Karpas-422 (cell line): ENCODE measurements at regions not wholly inside any gene's neighbourhood (a gene's known extent, or its start where the extent isn't known, plus 50 kb on each side); places are given as distances from the start of the nearest gene placed in this dataset.

Experiments
- DNase-seq: peaks from one replicate; pipeline ENCODE4 v3.0.0-alpha.2; 2015
- H2AFZ ChIP-seq: fragments of 200-600 bp; sonication (generic); 2 replicates; pipeline ENCODE4 v1.6.1; 2014; ENCODE audit warnings: antibody characterized with exemption, low read length, mixed read lengths
- H3K27ac ChIP-seq: fragments of 200-600 bp; sonication (generic); 2 replicates; pipeline ENCODE4 v1.5.1; 2014; ENCODE audit warnings: mild to moderate bottlenecking, low read length, moderate library complexity
- H3K27me3 ChIP-seq: fragments of 200-600 bp; sonication (generic); 2 replicates; pipeline ENCODE4 v1.6.1; 2014; ENCODE audit warnings: low read length, mixed read lengths
- H3K36me3 ChIP-seq: fragments of 200-600 bp; sonication (generic); 2 replicates; pipeline ENCODE4 v1.6.1; 2014; ENCODE audit warnings: low read length, mixed read lengths; ENCODE audit not compliant: insufficient read depth
- H3K4me1 ChIP-seq: fragments of 200-600 bp; sonication (generic); 2 replicates; pipeline ENCODE4 v1.6.1; 2014; ENCODE audit warnings: mild to moderate bottlenecking, low read length, mixed read lengths
- H3K4me2 ChIP-seq: fragments of 200-600 bp; sonication (generic); 2 replicates; pipeline ENCODE4 v1.6.1; 2014; ENCODE audit warnings: low read length, low read depth, mild to moderate bottlenecking; ENCODE audit not compliant: poor library complexity, severe bottlenecking
- H3K4me3 ChIP-seq: fragments of 200-600 bp; sonication (generic); 2 replicates; pipeline ENCODE4 v1.5.1; 2014; ENCODE audit warnings: mild to moderate bottlenecking, antibody characterized with exemption, low read length, mixed read lengths
- H3K79me2 ChIP-seq: fragments of 200-600 bp; sonication (generic); 2 replicates; pipeline ENCODE4 v1.6.1; 2014; ENCODE audit warnings: mild to moderate bottlenecking, low read length, mixed read lengths
- H3K9ac ChIP-seq: fragments of 200-600 bp; sonication (generic); 2 replicates; pipeline ENCODE4 v1.6.0; 2014; ENCODE audit warnings: low read length
- H3K9me2 ChIP-seq: fragments of 200-600 bp; sonication (generic), shearing (Covaris generic); replicated peaks from 2 replicates; pipeline ENCODE4 v1.6.0; 2014; ENCODE audit warnings: mild to moderate bottlenecking, low read length, moderate library complexity; ENCODE audit not compliant: insufficient read depth
- H3K9me3 ChIP-seq: fragments of 300-700, 200-600 bp; sonication (generic); 2 replicates; pipeline ENCODE4 v1.6.1; 2014; ENCODE audit warnings: low read length, mixed read lengths
- H4K20me1 ChIP-seq: fragments of 200-600 bp; sonication (generic); 2 replicates; pipeline ENCODE4 v1.6.1; 2014; ENCODE audit warnings: mild to moderate bottlenecking, antibody characterized with exemption, low read length, low read depth; ENCODE audit not compliant: insufficient read depth

GRCh38 chr7:128155100-128155740 is 85.9 kb upstream of the LEP start:
- H3K36me3 ChIP-seq: no peaks in the 10 kb centered on the region
- H3K4me2 ChIP-seq: no peak overlapping the region
- no peak for DNase-seq

GRCh38 chr7:128157906-128158305 is 83.2 kb upstream of the LEP start:
- no peak for DNase-seq
- Histone ChIP-seq H3K4me2 (no peak overlapping the region), H3K9ac (no peak overlapping the region), H3K4me1 (peaks cover 9% of the 10 kb centered on the region), H2AFZ (no peak overlapping the region), H3K27me3 (no peaks in the 10 kb centered on the region), H3K9me2 (no peaks in the 10 kb centered on the region), H3K79me2 (no peaks in the 10 kb centered on the region), H3K27ac (no peak overlapping the region), H3K36me3 (no peaks in the 10 kb centered on the region), H3K9me3 (no peaks in the 10 kb centered on the region), H3K4me3 (no peak overlapping the region), H4K20me1 (no peaks in the 10 kb centered on the region)

More at GRCh38 chr7:128155100-128155740, 85.9 kb upstream of the LEP start:
- H4K20me1 ChIP-seq: no peaks in the 10 kb centered on the region
- H3K9me3 ChIP-seq: no peaks in the 10 kb centered on the region
- H3K4me1 ChIP-seq: peaks cover 12% of the 10 kb centered on the region
- H3K27ac ChIP-seq: no peak overlapping the region
- H3K4me3 ChIP-seq: no peak overlapping the region
- no peak overlapping the region for H3K9ac ChIP-seq
- H3K27me3 ChIP-seq: no peaks in the 10 kb centered on the region
- H2AFZ ChIP-seq: no peak overlapping the region
- H3K79me2 ChIP-seq: no peaks in the 10 kb centered on the region
- H3K9me2 ChIP-seq: no peaks in the 10 kb centered on the region

- no peaks in the 10 kb centered on the region for H3K9me3 ChIP-seq
- no peak overlapping the region for H2AFZ ChIP-seq
- no peaks in the 10 kb centered on the region for H3K79me2 ChIP-seq
- H3K27ac ChIP-seq: no peak overlapping the region
- H3K4me1 ChIP-seq: peaks cover 9% of the 10 kb centered on the region
- H3K9me2 ChIP-seq: no peaks in the 10 kb centered on the region
- no peak overlapping the region for H3K9ac ChIP-seq
- H4K20me1 ChIP-seq: no peaks in the 10 kb centered on the region
- H3K27me3 ChIP-seq: no peaks in the 10 kb centered on the region
- no peaks in the 10 kb centered on the region for H3K36me3 ChIP-seq
- no peak overlapping the region for H3K4me2 ChIP-seq
- DNase-seq: no peak
- no peak overlapping the region for H3K4me3 ChIP-seq
Measured at GRCh38 chr7:128158370-128158769, 82.7 kb upstream of the LEP start.

- Histone ChIP-seq H4K20me1 (no peaks in the 10 kb centered on the region), H3K27me3 (no peaks in the 10 kb centered on the region), H3K79me2 (no peaks in the 10 kb centered on the region), H3K9ac (no peak overlapping the region), H2AFZ (no peak overlapping the region), H3K36me3 (no peaks in the 10 kb centered on the region), H3K4me3 (no peak overlapping the region), H3K4me1 (peaks cover 9% of the 10 kb centered on the region), H3K4me2 (no peak overlapping the region), H3K9me3 (no peaks in the 10 kb centered on the region), H3K9me2 (no peaks in the 10 kb centered on the region), H3K27ac (no peak overlapping the region)
- DNase-seq: no peak
Measured at GRCh38 chr7:128160296-128160695, 80.8 kb upstream of the LEP start.

GRCh38 chr7:128161466-128162125 is 79.5 kb upstream of the LEP start:
- no peak for DNase-seq
- Histone ChIP-seq H3K27me3 (no peaks in the 10 kb centered on the region), H3K36me3 (no peaks in the 10 kb centered on the region), H3K4me2 (no peak overlapping the region), H3K79me2 (no peaks in the 10 kb centered on the region), H2AFZ (no peak overlapping the region), H3K27ac (no peak overlapping the region), H3K9ac (no peak overlapping the region), H3K4me1 (peaks cover 12% of the 10 kb centered on the region), H4K20me1 (no peaks in the 10 kb centered on the region; the same call in 1 of the 2 replicates), H3K4me3 (no peak overlapping the region), H3K9me2 (no peaks in the 10 kb centered on the region), H3K9me3 (no peaks in the 10 kb centered on the region)

- H3K9me3 ChIP-seq: no peaks in the 10 kb centered on the region
- no peaks in the 10 kb centered on the region for H3K27me3 ChIP-seq
Measured at GRCh38 chr7:128162666-128163065, 78.4 kb upstream of the LEP start.

GRCh38 chr7:128163473-128163872 is 77.6 kb upstream of the LEP start:
- Histone ChIP-seq H3K9me2 (no peaks in the 10 kb centered on the region), H3K4me1 (peaks cover 7% of the 10 kb centered on the region; the same call in 1 of the 2 replicates), H3K79me2 (no peaks in the 10 kb centered on the region), H3K27me3 (no peaks in the 10 kb centered on the region), H3K4me2 (no peak overlapping the region), H3K9me3 (no peaks in the 10 kb centered on the region), H2AFZ (no peak overlapping the region), H3K9ac (no peak overlapping the region), H3K4me3 (no peak overlapping the region), H3K27ac (no peak overlapping the region), H4K20me1 (no peaks in the 10 kb centered on the region; the same call in 1 of the 2 replicates), H3K36me3 (no peaks in the 10 kb centered on the region)
- DNase-seq: no peak

More at GRCh38 chr7:128162666-128163065, 78.4 kb upstream of the LEP start:
- Histone ChIP-seq H3K9ac (no peak overlapping the region), H3K36me3 (no peaks in the 10 kb centered on the region), H4K20me1 (no peaks in the 10 kb centered on the region; the same call in 1 of the 2 replicates), H3K9me2 (no peaks in the 10 kb centered on the region), H3K27ac (no peak overlapping the region), H3K4me3 (no peak overlapping the region), H3K4me1 (peaks cover 7% of the 10 kb centered on the region; the same call in 1 of the 2 replicates), H3K79me2 (no peaks in the 10 kb centered on the region), H3K4me2 (no peak overlapping the region), H2AFZ (no peak overlapping the region)
- DNase-seq: no peak

GRCh38 chr7:128164061-128164954 is 76.8 kb upstream of the LEP start:
- H3K9me3 ChIP-seq: no peaks in the 10 kb centered on the region
- H3K9ac ChIP-seq: no peak overlapping the region
- H3K9me2 ChIP-seq: no peaks in the 10 kb centered on the region
- peaks cover 7% of the 10 kb centered on the region; the same call in 1 of the 2 replicates for H3K4me1 ChIP-seq
- no peaks in the 10 kb centered on the region for H3K79me2 ChIP-seq
- no peak overlapping the region for H3K4me3 ChIP-seq
- no peak overlapping the region for H3K27ac ChIP-seq
- H3K27me3 ChIP-seq: no peaks in the 10 kb centered on the region
- no peak for DNase-seq
- H3K4me2 ChIP-seq: no peak overlapping the region
- no peaks in the 10 kb centered on the region for H3K36me3 ChIP-seq
- H4K20me1 ChIP-seq: peaks cover 2% of the 10 kb centered on the region; the same call in 1 of the 2 replicates
- H2AFZ ChIP-seq: no peak overlapping the region
